ENCODE measurements at regions not wholly inside any gene's neighbourhood (a gene's known extent, or its start where the extent isn't known, plus 50 kb on each side); places are given as distances from the start of the nearest gene placed in this dataset.

DNA sequence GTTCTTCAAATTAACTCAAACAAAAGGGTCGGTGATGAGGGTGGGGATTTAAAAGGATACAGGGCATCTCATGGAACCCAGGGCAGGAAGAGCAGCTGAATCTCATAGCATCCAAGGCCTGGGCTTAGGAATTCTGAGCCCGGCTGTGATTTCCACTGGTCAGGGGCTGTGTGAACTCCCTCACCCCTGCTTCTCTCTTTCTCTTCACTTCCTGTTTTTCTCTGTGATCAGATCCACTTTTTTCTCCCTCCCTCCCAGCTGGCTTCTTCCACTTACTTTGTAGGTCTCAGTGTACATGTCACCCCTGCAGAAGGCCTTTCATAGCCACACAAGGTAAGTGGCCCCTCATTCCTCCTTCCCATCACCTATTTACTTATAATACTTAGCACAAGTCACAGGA is 68.2 kb upstream of the CORO2B start:
- intact Hi-C loops (cut with DNase I): no loop called here
- TF ChIP-seq, protein P1, sequence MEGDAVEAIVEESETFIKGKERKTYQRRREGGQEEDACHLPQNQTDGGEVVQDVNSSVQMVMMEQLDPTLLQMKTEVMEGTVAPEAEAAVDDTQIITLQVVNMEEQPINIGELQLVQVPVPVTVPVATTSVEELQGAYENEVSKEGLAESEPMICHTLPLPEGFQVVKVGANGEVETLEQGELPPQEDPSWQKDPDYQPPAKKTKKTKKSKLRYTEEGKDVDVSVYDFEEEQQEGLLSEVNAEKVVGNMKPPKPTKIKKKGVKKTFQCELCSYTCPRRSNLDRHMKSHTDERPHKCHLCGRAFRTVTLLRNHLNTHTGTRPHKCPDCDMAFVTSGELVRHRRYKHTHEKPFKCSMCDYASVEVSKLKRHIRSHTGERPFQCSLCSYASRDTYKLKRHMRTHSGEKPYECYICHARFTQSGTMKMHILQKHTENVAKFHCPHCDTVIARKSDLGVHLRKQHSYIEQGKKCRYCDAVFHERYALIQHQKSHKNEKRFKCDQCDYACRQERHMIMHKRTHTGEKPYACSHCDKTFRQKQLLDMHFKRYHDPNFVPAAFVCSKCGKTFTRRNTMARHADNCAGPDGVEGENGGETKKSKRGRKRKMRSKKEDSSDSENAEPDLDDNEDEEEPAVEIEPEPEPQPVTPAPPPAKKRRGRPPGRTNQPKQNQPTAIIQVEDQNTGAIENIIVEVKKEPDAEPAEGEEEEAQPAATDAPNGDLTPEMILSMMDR (IDR thresholded peaks at IDR 0.05): no peak
- peaks cover 13% of the 10 kb centered on the region for H3K4me1 ChIP-seq (ENCODE audit: insufficient read depth)
- H3K27me3 ChIP-seq: no peaks in the 10 kb centered on the region
- no peak overlapping the region for H3K4me3 ChIP-seq
- no peak for DNase-seq
- no peaks in the 10 kb centered on the region for H3K9me3 ChIP-seq
- WGBS, 3 donors: 51 to 60% (median 52%) methylated on average over 2 of the region's 2 CpGs
- no peak overlapping the region for H3K27ac ChIP-seq
- H3K36me3 ChIP-seq: no peaks in the 10 kb centered on the region

- intact Hi-C loops (cut with DNase I): no loop called here
- peak in 4 of 5 donors; percentile 47 to 70 (median 48) for DNase-seq
- no peak overlapping the region for H3K4me3 ChIP-seq
- peaks cover 13% of the 10 kb centered on the region for H3K4me1 ChIP-seq (ENCODE audit: insufficient read depth)
- peak overlapping the region; percentile 40 to 41 for H3K27ac ChIP-seq
- H3K27me3 ChIP-seq: no peaks in the 10 kb centered on the region
- no peaks in the 10 kb centered on the region for H3K36me3 ChIP-seq
- 19 to 30% (median 28%) methylated on average over 12 of the region's 12 CpGs for WGBS, 3 donors
- no peak for TF ChIP-seq EP300 (IDR thresholded peaks at IDR 0.05)
- no peak for TF ChIP-seq POLR2A (IDR thresholded peaks at IDR 0.05)
- TF ChIP-seq, protein P1 (IDR thresholded peaks at IDR 0.05): no peak
- no peaks in the 10 kb centered on the region for H3K9me3 ChIP-seq
Observed at GRCh38 chr15:68511073-68511991, 67.5 kb upstream of the CORO2B start.

- Histone ChIP-seq H3K27ac (peak overlapping the region; percentile 40 to 41), H3K36me3 (no peaks in the 10 kb centered on the region), H3K27me3 (no peaks in the 10 kb centered on the region), H3K9me3 (no peaks in the 10 kb centered on the region), H3K4me3 (no peak overlapping the region), H3K4me1 (ENCODE audit: insufficient read depth) (peaks cover 17% of the 10 kb centered on the region)
- DNase-seq: no peak
- TF ChIP-seq, protein P1 (IDR thresholded peaks at IDR 0.05): no peak
- TF ChIP-seq POLR2A (IDR thresholded peaks at IDR 0.05) (no peak), EP300 (IDR thresholded peaks at IDR 0.05) (no peak)
- 32 to 39% (median 38%) methylated on average over 7 of the region's 7 CpGs for WGBS, 3 donors
- intact Hi-C loops (cut with DNase I): no loop called here
Observed at GRCh38 chr15:68512052-68512451, 66.7 kb upstream of the CORO2B start.

DNA sequence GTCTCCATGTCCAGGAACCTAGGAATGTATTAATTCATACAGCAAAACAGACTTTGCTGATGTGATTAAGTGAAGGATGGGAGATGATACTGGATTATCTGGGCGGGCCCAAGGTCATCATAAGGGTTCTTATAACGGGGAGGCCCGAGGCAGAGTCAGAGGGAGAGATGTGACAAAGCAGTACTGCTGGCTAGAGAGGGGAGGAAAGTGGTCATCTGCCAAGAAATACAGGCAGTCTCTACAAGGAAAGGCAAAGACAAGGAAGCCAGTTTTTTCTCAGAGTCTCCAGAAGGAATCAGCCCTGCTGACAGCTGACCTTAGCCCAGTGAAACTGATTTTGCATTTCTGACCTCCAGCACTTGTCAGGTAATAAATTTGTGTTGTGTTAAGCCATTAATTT is 66.2 kb upstream of the CORO2B start:
- peaks cover 20% of the 10 kb centered on the region for H3K4me1 ChIP-seq (ENCODE audit: insufficient read depth)
- H3K4me3 ChIP-seq: no peak overlapping the region
- intact Hi-C loops (cut with DNase I): no loop called here
- no peaks in the 10 kb centered on the region for H3K9me3 ChIP-seq
- 27 to 42% (median 33%) methylated on average over 3 of the region's 3 CpGs for WGBS, 3 donors
- peak overlapping the region in 1 of 2 donors; percentile 40 for H3K27ac ChIP-seq
- DNase-seq: no peak
- no peaks in the 10 kb centered on the region for H3K27me3 ChIP-seq
- no peaks in the 10 kb centered on the region for H3K36me3 ChIP-seq
- TF ChIP-seq, protein P1 (IDR thresholded peaks at IDR 0.05): no peak
- no peak for TF ChIP-seq EP300 (IDR thresholded peaks at IDR 0.05)
- no peak for TF ChIP-seq POLR2A (IDR thresholded peaks at IDR 0.05)
